ENCODE measurements at regions not wholly inside any gene's neighbourhood (a gene's known extent, or its start where the extent isn't known, plus 50 kb on each side); places are given as distances from the start of the nearest gene placed in this dataset.

- TF ChIP-seq CTCF (IDR thresholded peaks at IDR 0.05), result no peak
Measured at GRCh38 chr5:4309026-4309425, 713.4 kb downstream of the IRX1 start.

- TF ChIP-seq CTCF (IDR thresholded peaks at IDR 0.05), result no peak
Measured at GRCh38 chr5:4313138-4313537, 717.5 kb downstream of the IRX1 start.

- TF ChIP-seq CTCF (IDR thresholded peaks at IDR 0.05), result no peak
Measured at GRCh38 chr5:4319478-4320128, 724.0 kb downstream of the IRX1 start.

- no peak for TF ChIP-seq CTCF (IDR thresholded peaks at IDR 0.05)
Measured at GRCh38 chr5:4330327-4330726, 734.7 kb downstream of the IRX1 start.

- no peak for TF ChIP-seq CTCF (IDR thresholded peaks at IDR 0.05)
Measured at GRCh38 chr5:4335078-4335477, 739.4 kb downstream of the IRX1 start.

GRCh38 chr5:4337519-4337918 lies 741.9 kb downstream of the IRX1 start:
- TF ChIP-seq CTCF (IDR thresholded peaks at IDR 0.05), result no peak

- TF ChIP-seq CTCF (IDR thresholded peaks at IDR 0.05), result no peak
Measured at GRCh38 chr5:4339949-4340348, 744.3 kb downstream of the IRX1 start.

- TF ChIP-seq CTCF (IDR thresholded peaks at IDR 0.05), result no peak
Measured at GRCh38 chr5:4345850-4346249, 750.2 kb downstream of the IRX1 start.

Measured in LNCAP (cell line).